Heart left ventricle (tissue), 16 donors: ENCODE measurements at regions not wholly inside any gene's neighbourhood (a gene's known extent, or its start where the extent isn't known, plus 50 kb on each side); places are given as distances from the start of the nearest gene placed in this dataset.

Source experiments
- ATAC-seq, 4 donors: fragments of 200-7000 bp; cut with Tn5 transposase; one replicate each; pipeline ENCODE4 v1.9.1; 2020 to 2022; ENCODE audit warnings: moderate library complexity in 4 of 4, mild to moderate bottlenecking in 3 of 4, moderate number of reproducible peaks in 1 of 4
- DNase-seq, 5 donors: peaks; one replicate each; pipeline ENCODE4 v3.0.0-alpha.2; 2020
- H3K27ac ChIP-seq, 12 donors: fragments of 200-600 bp; sonication (generic) in 4 of 12; one replicate each; pipeline versions ENCODE4 v1.5.0 to v1.8.0; 2016 to 2022; ENCODE audit warnings: mild to moderate bottlenecking in 2 of 12
- H3K27me3 ChIP-seq, 9 donors: fragments of 200-600 bp; sonication (generic) in 2 of 9; one replicate each; pipeline versions ENCODE4 v1.5.1 to v1.8.0; 2016 to 2022; ENCODE audit warnings: mild to moderate bottlenecking in 3 of 9
- H3K36me3 ChIP-seq, 9 donors: fragments of 200-600 bp; sonication (generic) in 2 of 9; one replicate each; pipeline versions ENCODE4 v1.5.0 to v1.8.0; 2018 to 2022; ENCODE audit warnings: mild to moderate bottlenecking in 2 of 9
- H3K4me1 ChIP-seq, 12 donors: fragments of 200-600 bp; sonication (generic) in 4 of 12; one replicate each; pipeline versions ENCODE4 v1.5.0 to v1.8.0; 2016 to 2022; ENCODE audit warnings: mild to moderate bottlenecking in 3 of 12
- H3K4me3 ChIP-seq, 12 donors: fragments of 200-600 bp; sonication (generic) in 4 of 12; one replicate each; pipeline versions ENCODE4 v1.5.0 to v1.8.0; 2017 to 2022; ENCODE audit warnings: mild to moderate bottlenecking in 9 of 12, moderate library complexity in 4 of 12
- H3K9me3 ChIP-seq, 12 donors: fragments of 200-600 bp; sonication (generic) in 4 of 12; one replicate each; pipeline versions ENCODE4 v1.5.0 to v1.8.0; 2016 to 2022; ENCODE audit warnings: mild to moderate bottlenecking in 1 of 12
- POLR2A ChIP-seq, 2 donors: fragments of 450-650 bp; IDR thresholded peaks; one replicate each; pipeline ENCODE4 v1.6.1; 2017; ENCODE audit warnings: antibody characterized with exemption in 2 of 2, mild to moderate bottlenecking in 2 of 2, moderate library complexity in 2 of 2
- WGBS, 4 donors: extraction: QIAGEN DNeasy Blood & Tissue Kit in 2 of 4; methylation state at CpG; one replicate each; pipeline versions ENCODE4 v1.1.5 to v1.1.7; 2013 to 2018; 5-methylcytosine and 5-hydroxymethylcytosine counted together
- intact Hi-C, 10 donors: fragments of 100-400 bp; cut with DNase I; formaldehyde crosslinking; loops; one replicate each; pipeline versions ENCODE4 v1.11.1 to v1.14.2; 2022
- TF ChIP-seq, protein P1 (sequence below), 12 donors: fragments of 200-600 bp; sonication (generic) in 4 of 12; IDR thresholded peaks; one replicate each; pipeline versions ENCODE4 v1.5.0 to v1.8.0; 2018 to 2022; ENCODE audit warnings: antibody characterized with exemption in 12 of 12, mild to moderate bottlenecking in 5 of 12
- donor health status: ischemic (EF 13 %, LVEDD 7.1; RV severe dilation, severe dysfunction).
- donor health status: healthy with polysubstance abuse.
- donor health status: DM: no; HTN: yes; CAD: no.
- donor health status: DM: no; HTN: no; CAD: no.
- donor health status: ischemic (EF 25% LVEDD 6.9; RV normal size, moderate dysfunction).
- donor health status: ischemic (EF 25% LVEDD 5.7; RV mildly dilated, moderate dysfunction).
- donor health status: healthy.
- donor health status: DM: yes; HTN: yes; CAD: no.
- donor health status: ischemic (EF 35%, LVEDD 5.7; RV mildly dilated, moderate dysfunction).
- donor health status: nonischemic (EF 11% LVEDD 7.7; RV severe dilation, severe dysfunction).
- donor health status: DM: yes; HTN: yes; CAD: no.
- donor health status: PGD.
- donor health status: ischemic (EF 29% LVEDD 5.4; RV normal size, mild dysfunction).
- donor health status: nonischemic (EF 23%, LVEDD 6.1; RV moderate dilation, normal function).

DNA sequence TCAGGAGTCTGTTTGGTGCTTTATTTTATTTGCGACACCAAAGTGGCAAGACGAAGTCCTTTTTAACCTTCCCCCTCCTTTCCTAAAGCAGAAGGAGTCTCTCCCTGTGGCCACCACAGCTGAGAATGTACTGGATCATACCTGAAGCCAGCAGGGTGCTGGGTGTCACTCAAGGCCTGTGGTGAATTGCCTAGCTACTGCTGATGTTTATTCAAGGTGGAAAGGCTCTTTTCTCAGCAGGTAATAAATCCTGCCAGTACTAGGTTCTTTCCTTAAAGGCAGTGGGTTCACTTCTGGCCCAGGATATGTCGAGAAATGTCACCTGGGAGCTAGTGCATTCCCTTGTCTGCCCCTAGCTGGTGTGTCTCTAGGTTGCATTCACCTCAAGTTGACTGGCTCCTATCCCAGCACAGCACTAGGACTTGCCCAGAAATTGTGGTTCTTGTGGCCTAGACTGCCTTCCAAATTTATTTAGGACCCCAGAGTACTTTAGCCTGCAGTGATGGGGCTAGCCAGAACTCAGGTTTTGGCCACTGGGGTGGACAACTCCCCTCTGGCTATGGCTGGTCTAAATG lies 60.8 kb upstream of the FAM3C start:
- ATAC-seq, result no peak
- no peak overlapping the region for H3K4me3 ChIP-seq

GRCh38 chr7:121456015-121456414 lies 59.9 kb upstream of the FAM3C start:
- Histone ChIP-seq H3K4me1 (no peaks in the 10 kb centered on the region), H3K4me3 (no peak overlapping the region), H3K9me3 (no peaks in the 10 kb centered on the region), H3K27me3 (no peaks in the 10 kb centered on the region), H3K27ac (no peak overlapping the region), H3K36me3 (no peaks in the 10 kb centered on the region)
- DNase-seq, result no peak
- TF ChIP-seq, protein P1, sequence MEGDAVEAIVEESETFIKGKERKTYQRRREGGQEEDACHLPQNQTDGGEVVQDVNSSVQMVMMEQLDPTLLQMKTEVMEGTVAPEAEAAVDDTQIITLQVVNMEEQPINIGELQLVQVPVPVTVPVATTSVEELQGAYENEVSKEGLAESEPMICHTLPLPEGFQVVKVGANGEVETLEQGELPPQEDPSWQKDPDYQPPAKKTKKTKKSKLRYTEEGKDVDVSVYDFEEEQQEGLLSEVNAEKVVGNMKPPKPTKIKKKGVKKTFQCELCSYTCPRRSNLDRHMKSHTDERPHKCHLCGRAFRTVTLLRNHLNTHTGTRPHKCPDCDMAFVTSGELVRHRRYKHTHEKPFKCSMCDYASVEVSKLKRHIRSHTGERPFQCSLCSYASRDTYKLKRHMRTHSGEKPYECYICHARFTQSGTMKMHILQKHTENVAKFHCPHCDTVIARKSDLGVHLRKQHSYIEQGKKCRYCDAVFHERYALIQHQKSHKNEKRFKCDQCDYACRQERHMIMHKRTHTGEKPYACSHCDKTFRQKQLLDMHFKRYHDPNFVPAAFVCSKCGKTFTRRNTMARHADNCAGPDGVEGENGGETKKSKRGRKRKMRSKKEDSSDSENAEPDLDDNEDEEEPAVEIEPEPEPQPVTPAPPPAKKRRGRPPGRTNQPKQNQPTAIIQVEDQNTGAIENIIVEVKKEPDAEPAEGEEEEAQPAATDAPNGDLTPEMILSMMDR (IDR thresholded peaks at IDR 0.05), result no peak
- intact Hi-C loops, result no loop called here
- 91 to 100% (median 96%) methylated on average over 1 of the region's 1 CpG for WGBS, 4 donors
- no peak for ATAC-seq

More for the DNA sequence above, 60.8 kb upstream of the FAM3C start:
- Histone ChIP-seq H3K27ac (no peak overlapping the region), H3K36me3 (no peaks in the 10 kb centered on the region), H3K27me3 (no peaks in the 10 kb centered on the region), H3K4me1 (no peaks in the 10 kb centered on the region), H3K9me3 (no peaks in the 10 kb centered on the region)
- TF ChIP-seq, protein P1 (IDR thresholded peaks at IDR 0.05), result no peak
- TF ChIP-seq POLR2A (IDR thresholded peaks at IDR 0.05), result no peak
- 90 to 97% (median 94%) methylated on average over 3 of the region's 3 CpGs for WGBS, 4 donors
- no peak for DNase-seq
- intact Hi-C loops, result no loop called here

DNA sequence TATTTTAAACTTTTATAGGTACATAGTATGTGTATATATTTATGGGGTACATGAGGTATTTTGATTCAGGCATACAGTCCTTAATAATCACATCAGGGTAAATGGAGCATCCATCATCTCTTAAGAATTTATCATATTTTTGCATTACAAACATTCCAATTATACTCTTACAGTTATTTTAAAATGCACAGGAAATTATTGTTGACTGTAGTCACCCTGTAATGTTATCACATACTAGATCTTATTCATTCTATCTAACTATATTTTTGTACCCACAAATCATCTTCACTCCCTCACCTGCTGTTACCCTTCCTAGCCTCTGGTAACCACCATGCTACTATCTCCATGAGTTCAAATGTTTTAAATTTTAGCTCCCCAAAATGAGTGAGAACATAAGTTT lies 56.3 kb upstream of the FAM3C start:
- Histone ChIP-seq H3K27me3 (no peaks in the 10 kb centered on the region), H3K36me3 (no peaks in the 10 kb centered on the region), H3K9me3 (no peaks in the 10 kb centered on the region), H3K4me1 (peaks cover 0 to 26% (median 4%) of the 10 kb centered on the region in 12 donors), H3K27ac (no peak overlapping the region), H3K4me3 (no peak overlapping the region)
- ATAC-seq (no peak), DNase-seq (no peak)
- TF ChIP-seq, protein P1 (IDR thresholded peaks at IDR 0.05), result no peak
- TF ChIP-seq POLR2A (IDR thresholded peaks at IDR 0.05), result no peak
- intact Hi-C loops, result no loop called here

DNA sequence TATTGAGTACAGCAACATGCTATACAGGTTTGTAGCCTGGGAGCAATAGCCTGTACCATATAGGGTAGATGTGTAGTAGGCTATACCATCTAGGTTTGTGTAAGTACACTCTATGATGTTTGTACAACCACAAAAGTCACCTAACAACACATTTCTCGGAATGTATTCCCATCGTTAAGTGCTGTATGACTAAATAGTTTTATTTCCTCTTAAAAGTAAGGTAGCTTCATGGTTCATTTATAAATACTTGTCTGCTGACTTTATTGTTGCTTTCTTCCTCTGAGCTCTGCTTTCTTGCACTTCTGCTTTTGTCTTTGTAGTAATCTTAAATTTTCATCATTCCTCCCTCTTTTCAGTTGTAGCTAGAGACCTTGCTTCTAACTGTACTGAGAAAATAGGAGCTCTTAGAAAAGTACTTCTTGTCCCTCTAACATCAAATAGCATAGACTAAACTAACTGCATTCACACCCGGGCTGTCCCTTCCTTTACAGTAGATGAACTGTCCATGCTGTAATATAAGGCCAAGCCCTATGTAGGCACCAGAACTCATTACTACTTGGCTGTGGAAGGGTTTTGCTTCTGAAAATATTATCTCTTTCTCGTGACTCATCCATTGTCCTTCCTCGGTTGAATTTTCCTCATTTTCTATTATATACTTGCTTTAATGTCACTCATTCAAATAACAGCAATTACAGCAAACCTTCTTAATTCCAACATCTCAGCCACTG lies 55.4 kb upstream of the FAM3C start:
- intact Hi-C loops, result no loop called here
- 89 to 92% (median 91%) methylated on average over 5 of the region's 5 CpGs for WGBS, 4 donors
- ATAC-seq, result no peak

More for the DNA sequence above, 55.4 kb upstream of the FAM3C start:
- no peak for TF ChIP-seq POLR2A (IDR thresholded peaks at IDR 0.05)
- TF ChIP-seq, protein P1 (IDR thresholded peaks at IDR 0.05), result no peak
- H3K4me3 ChIP-seq, result no peak overlapping the region
- H3K9me3 ChIP-seq, result no peaks in the 10 kb centered on the region
- H3K27ac ChIP-seq, result no peak overlapping the region
- DNase-seq, result no peak
- no peaks in the 10 kb centered on the region for H3K27me3 ChIP-seq
- peaks cover 0 to 35% (median 7%) of the 10 kb centered on the region in 12 donors for H3K4me1 ChIP-seq
- H3K36me3 ChIP-seq, result no peaks in the 10 kb centered on the region
